ENCODE measurements at regions not wholly inside any gene's neighbourhood (a gene's known extent, or its start where the extent isn't known, plus 50 kb on each side); places are given as distances from the start of the nearest gene placed in this dataset.

DNA sequence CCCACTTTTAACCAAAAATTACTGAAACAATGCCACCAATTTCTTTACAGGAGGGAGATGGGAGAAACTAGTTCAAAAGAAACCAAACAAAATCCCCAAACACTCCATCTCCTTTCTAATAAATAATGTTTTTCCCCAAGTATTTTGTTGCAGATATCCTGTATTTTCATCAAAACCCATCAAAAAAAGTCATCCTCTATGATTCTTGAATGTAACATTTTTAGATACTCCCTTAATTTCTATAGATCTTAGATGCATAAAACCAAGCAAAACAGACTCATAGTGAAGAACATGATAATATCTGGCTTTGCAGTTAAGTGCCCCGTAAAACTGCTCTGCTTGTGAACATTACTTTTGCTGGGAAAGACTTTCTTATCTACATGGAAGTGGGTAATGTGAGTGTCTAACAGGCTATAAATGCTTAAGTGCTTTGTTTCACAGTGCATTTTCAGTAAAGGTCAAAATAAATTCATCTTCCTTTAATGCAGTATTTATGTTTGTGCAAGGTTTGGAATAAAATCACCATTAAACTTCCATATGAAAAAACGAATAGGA lies 77.3 kb upstream of the TBCA start:
- POLR2A ChIA-PET, result no interaction called here
- Mint-ChIP-seq H3K4me1 (peaks cover 35% of the 10 kb centered on the region), H3K36me3 (no peaks in the 10 kb centered on the region), H3K27me3 (ENCODE audit: low read depth) (peaks cover 96% of the 10 kb centered on the region), H3K9me3 (no peaks in the 10 kb centered on the region), H3K27ac (no peak overlapping the region), H3K4me3 (no peak overlapping the region)
- ATAC-seq (no peak), DNase-seq (ENCODE audit: low spot score) (no peak)
- CTCF ChIA-PET, result interaction anchor here (1.1 kb wide), 1 partner anchor 216 kb away, joined by 4 read pairs; no protein-coding TSS in a partner anchor
- TF ChIP-seq, protein P1, sequence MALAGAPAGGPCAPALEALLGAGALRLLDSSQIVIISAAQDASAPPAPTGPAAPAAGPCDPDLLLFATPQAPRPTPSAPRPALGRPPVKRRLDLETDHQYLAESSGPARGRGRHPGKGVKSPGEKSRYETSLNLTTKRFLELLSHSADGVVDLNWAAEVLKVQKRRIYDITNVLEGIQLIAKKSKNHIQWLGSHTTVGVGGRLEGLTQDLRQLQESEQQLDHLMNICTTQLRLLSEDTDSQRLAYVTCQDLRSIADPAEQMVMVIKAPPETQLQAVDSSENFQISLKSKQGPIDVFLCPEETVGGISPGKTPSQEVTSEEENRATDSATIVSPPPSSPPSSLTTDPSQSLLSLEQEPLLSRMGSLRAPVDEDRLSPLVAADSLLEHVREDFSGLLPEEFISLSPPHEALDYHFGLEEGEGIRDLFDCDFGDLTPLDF (CRISPR knock-in tag; IDR thresholded peaks at IDR 0.05), result no peak
- TF ChIP-seq, protein P2, sequence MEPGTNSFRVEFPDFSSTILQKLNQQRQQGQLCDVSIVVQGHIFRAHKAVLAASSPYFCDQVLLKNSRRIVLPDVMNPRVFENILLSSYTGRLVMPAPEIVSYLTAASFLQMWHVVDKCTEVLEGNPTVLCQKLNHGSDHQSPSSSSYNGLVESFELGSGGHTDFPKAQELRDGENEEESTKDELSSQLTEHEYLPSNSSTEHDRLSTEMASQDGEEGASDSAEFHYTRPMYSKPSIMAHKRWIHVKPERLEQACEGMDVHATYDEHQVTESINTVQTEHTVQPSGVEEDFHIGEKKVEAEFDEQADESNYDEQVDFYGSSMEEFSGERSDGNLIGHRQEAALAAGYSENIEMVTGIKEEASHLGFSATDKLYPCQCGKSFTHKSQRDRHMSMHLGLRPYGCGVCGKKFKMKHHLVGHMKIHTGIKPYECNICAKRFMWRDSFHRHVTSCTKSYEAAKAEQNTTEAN (CRISPR knock-in tag; IDR thresholded peaks at IDR 0.05), result no peak
- TF ChIP-seq JUN (CRISPR knock-in tag; IDR thresholded peaks at IDR 0.05) (no peak), FOXK1 (CRISPR knock-in tag; IDR thresholded peaks at IDR 0.05) (no peak), ZNF263 (CRISPR knock-in tag; IDR thresholded peaks at IDR 0.05; ENCODE audit: low read depth) (no peak)
- TF ChIP-seq, protein P3, sequence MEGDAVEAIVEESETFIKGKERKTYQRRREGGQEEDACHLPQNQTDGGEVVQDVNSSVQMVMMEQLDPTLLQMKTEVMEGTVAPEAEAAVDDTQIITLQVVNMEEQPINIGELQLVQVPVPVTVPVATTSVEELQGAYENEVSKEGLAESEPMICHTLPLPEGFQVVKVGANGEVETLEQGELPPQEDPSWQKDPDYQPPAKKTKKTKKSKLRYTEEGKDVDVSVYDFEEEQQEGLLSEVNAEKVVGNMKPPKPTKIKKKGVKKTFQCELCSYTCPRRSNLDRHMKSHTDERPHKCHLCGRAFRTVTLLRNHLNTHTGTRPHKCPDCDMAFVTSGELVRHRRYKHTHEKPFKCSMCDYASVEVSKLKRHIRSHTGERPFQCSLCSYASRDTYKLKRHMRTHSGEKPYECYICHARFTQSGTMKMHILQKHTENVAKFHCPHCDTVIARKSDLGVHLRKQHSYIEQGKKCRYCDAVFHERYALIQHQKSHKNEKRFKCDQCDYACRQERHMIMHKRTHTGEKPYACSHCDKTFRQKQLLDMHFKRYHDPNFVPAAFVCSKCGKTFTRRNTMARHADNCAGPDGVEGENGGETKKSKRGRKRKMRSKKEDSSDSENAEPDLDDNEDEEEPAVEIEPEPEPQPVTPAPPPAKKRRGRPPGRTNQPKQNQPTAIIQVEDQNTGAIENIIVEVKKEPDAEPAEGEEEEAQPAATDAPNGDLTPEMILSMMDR (IDR thresholded peaks at IDR 0.05), result no peak
- TF ChIP-seq, protein P4, sequence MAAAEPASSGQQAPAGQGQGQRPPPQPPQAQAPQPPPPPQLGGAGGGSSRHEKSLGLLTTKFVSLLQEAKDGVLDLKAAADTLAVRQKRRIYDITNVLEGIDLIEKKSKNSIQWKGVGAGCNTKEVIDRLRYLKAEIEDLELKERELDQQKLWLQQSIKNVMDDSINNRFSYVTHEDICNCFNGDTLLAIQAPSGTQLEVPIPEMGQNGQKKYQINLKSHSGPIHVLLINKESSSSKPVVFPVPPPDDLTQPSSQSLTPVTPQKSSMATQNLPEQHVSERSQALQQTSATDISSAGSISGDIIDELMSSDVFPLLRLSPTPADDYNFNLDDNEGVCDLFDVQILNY (CRISPR knock-in tag; IDR thresholded peaks at IDR 0.05), result no peak

DNA sequence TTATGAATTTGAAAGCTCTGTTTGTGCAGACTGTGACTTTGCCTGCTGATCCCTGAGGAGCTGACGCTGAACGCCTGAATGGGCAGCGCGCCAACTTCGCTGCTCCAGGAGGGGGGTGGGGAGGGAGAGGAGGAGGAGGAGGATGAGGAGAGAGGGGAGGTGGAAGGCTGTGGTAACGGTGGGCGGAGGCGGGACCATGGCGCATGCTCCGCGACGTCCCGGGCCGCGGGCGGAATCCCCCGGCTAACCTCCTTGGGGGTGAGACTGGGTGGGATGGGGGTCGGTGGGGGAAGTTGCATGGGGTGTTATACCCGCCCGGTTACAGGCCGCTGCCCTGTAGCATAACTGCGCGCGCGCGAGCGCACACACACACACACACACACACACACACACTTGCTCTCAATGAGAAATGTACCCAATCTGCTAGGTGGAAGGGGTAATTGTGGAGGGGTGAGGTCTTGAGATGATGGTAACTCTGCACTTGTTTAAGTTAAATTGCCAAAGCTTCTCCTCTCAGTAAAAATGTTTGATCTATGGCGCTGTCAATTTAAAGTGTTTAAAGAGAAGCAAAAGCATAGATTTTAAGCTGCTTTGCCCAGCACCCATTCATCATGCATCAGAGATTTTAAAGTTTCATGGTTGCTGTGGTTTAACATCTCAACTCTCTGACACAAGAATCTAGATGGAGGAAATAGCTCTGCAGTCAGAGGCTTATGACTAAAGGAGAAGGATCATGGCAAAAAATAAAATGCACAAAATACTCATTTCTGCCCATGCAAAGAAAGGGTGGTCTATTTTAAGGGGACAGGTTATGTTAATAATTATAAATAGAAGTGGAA lies 76.6 kb upstream of the TBCA start:
- peak; percentile 25 for ATAC-seq
- Mint-ChIP-seq H3K4me3 (peak overlapping the region; percentile 71), H3K27ac (no peak overlapping the region), H3K36me3 (no peaks in the 10 kb centered on the region), H3K9me3 (no peaks in the 10 kb centered on the region), H3K4me1 (peaks cover 42% of the 10 kb centered on the region), H3K27me3 (ENCODE audit: low read depth) (peaks cover 96% of the 10 kb centered on the region)
- TF ChIP-seq, protein P2 (CRISPR knock-in tag; IDR thresholded peaks at IDR 0.05), result peak; percentile 84
- peak; percentile 57 for TF ChIP-seq NFE2L1 (CRISPR knock-in tag; IDR thresholded peaks at IDR 0.05)
- TF ChIP-seq, protein P5, sequence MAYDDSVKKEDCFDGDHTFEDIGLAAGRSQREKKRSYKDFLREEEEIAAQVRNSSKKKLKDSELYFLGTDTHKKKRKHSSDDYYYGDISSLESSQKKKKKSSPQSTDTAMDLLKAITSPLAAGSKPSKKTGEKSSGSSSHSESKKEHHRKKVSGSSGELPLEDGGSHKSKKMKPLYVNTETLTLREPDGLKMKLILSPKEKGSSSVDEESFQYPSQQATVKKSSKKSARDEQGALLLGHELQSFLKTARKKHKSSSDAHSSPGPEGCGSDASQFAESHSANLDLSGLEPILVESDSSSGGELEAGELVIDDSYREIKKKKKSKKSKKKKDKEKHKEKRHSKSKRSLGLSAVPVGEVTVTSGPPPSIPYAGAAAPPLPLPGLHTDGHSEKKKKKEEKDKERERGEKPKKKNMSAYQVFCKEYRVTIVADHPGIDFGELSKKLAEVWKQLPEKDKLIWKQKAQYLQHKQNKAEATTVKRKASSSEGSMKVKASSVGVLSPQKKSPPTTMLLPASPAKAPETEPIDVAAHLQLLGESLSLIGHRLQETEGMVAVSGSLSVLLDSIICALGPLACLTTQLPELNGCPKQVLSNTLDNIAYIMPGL (CRISPR knock-in tag; IDR thresholded peaks at IDR 0.05), result no peak
- TF ChIP-seq SP1 (CRISPR knock-in tag; conservative IDR thresholded peaks at IDR 0.05), result peak; percentile 61; the same call in 1 of the 2 replicates
- TF ChIP-seq FOXP1 (CRISPR knock-in tag; IDR thresholded peaks at IDR 0.05; ENCODE audit: borderline replicate concordance), result peak; percentile 70; the same call in 1 of the 2 replicates
- POLR2A ChIA-PET, result interaction anchor here (0.6 kb wide), 1 partner anchor 222 kb away, joined by 3 read pairs; no protein-coding TSS in a partner anchor
- CTCF ChIA-PET, result interaction anchor here (0.7 to 1.1 kb wide), 2 partner anchors 215 to 353 kb away, joined by 3 to 4 read pairs; no protein-coding TSS in a partner anchor
- peak; percentile 72 for DNase-seq (ENCODE audit: low spot score)
